ENCODE measurements at regions not wholly inside any gene's neighbourhood (a gene's known extent, or its start where the extent isn't known, plus 50 kb on each side); places are given as distances from the start of the nearest gene placed in this dataset.

GRCh38 chr2:180647621-180648020 is 332.8 kb upstream of the UBE2E3 start:
- TF ChIP-seq CTCF (conservative IDR thresholded peaks at IDR 0.05 in 1 of 2, IDR thresholded peaks at IDR 0.05 in 1 of 2; ENCODE audit: extremely low read depth in 1 of 2, insufficient read depth in 1 of 2, low read depth in 1 of 2, low read length in 2 of 2) (no peak), EZH2 (IDR thresholded peaks at IDR 0.05; ENCODE audit: borderline replicate concordance, low read length) (no peak)

All from mammary epithelial cell (primary cell).